Endodermal cell (in vitro differentiated cells): ENCODE measurements at regions not wholly inside any gene's neighbourhood (a gene's known extent, or its start where the extent isn't known, plus 50 kb on each side); places are given as distances from the start of the nearest gene placed in this dataset.
"Not testable (repeated sequence)": the region's sequence is repeated elsewhere in the genome, so short reads cannot be mapped to it uniquely, and the experiment has no call there.

Experiments
- DNase-seq: peaks from one replicate; pipeline ENCODE4 v3.0.0-alpha.2; 2017
- H3K27ac ChIP-seq: 2 replicates; pipeline ENCODE4 v1.5.1; 2013; ENCODE audit warnings: mild to moderate bottlenecking, low read depth, low read length, moderate library complexity
- H3K27me3 ChIP-seq: 2 replicates; pipeline ENCODE4 v1.6.1; 2013; ENCODE audit warnings: mild to moderate bottlenecking, low read length, moderate library complexity; ENCODE audit not compliant: insufficient read depth, control insufficient read depth, poor library complexity, severe bottlenecking
- H3K36me3 ChIP-seq: 2 replicates; pipeline ENCODE4 v1.7.0; 2013; ENCODE audit warnings: mild to moderate bottlenecking, low read length, moderate library complexity; ENCODE audit not compliant: control insufficient read depth, insufficient read depth
- H3K4me1 ChIP-seq: one replicate; pipeline ENCODE4 v1.7.0; 2013; ENCODE audit warnings: low read length; ENCODE audit not compliant: control insufficient read depth, insufficient read depth
- H3K4me3 ChIP-seq: 2 replicates; pipeline ENCODE4 v1.5.1; 2013; ENCODE audit warnings: mild to moderate bottlenecking, low read length, moderate library complexity
- H3K9ac ChIP-seq: 2 replicates; pipeline ENCODE4 v1.6.1; 2013; ENCODE audit warnings: mild to moderate bottlenecking, low read length, moderate library complexity; ENCODE audit not compliant: poor library complexity, severe bottlenecking; ENCODE audit errors: extremely low read depth
- H3K9me3 ChIP-seq: 2 replicates; pipeline ENCODE4 v1.6.1; 2013; ENCODE audit warnings: mild to moderate bottlenecking, low read length, moderate library complexity; ENCODE audit not compliant: control insufficient read depth
- H3K27ac Mint-ChIP-seq: 2 replicates; pipeline ENCODE4 v1.8.0; 2020; ENCODE audit warnings: mixed read lengths
- H3K27me3 Mint-ChIP-seq: 2 replicates; pipeline ENCODE4 v1.8.0; 2021; ENCODE audit warnings: mild to moderate bottlenecking, mixed read lengths; ENCODE audit not compliant: insufficient read depth
- H3K36me3 Mint-ChIP-seq: 2 replicates; pipeline ENCODE4 v1.8.0; 2020; ENCODE audit warnings: low read depth, mixed read lengths
- H3K4me1 Mint-ChIP-seq: 2 replicates; pipeline ENCODE4 v1.8.0; 2020; ENCODE audit warnings: mixed read lengths
- H3K4me3 Mint-ChIP-seq: 2 replicates; pipeline ENCODE4 v1.8.0; 2020; ENCODE audit warnings: mild to moderate bottlenecking, moderate library complexity, mixed read lengths
- H3K9me3 Mint-ChIP-seq: 2 replicates; pipeline ENCODE4 v1.8.0; 2020; ENCODE audit warnings: mild to moderate bottlenecking, mixed read lengths
- CTCF ChIP-seq: fragments of 200-600 bp; sonication (generic); conservative IDR thresholded peaks from 2 replicates; pipeline ENCODE4 v1.5.0; 2021; ENCODE audit warnings: antibody characterized with exemption, mild to moderate bottlenecking
- WGBS, 2 experiments: methylation state at CpG; one replicate each; pipeline versions ENCODE4 v1.1.5 to v1.1.7; 2013; ENCODE audit warnings: missing lambda C conversion rate in 2 of 2, mixed read lengths in 1 of 2; ENCODE audit not compliant: insufficient coverage in 1 of 2, insufficient read length in 1 of 2; 5-methylcytosine and 5-hydroxymethylcytosine counted together

- not testable (repeated sequence) for H3K27me3 Mint-ChIP-seq, H3K36me3 Mint-ChIP-seq, H3K4me1 Mint-ChIP-seq, H3K4me1 ChIP-seq, H3K27ac Mint-ChIP-seq, H3K9ac ChIP-seq, H3K27ac ChIP-seq, H3K36me3 ChIP-seq, H3K4me3 Mint-ChIP-seq, H3K4me3 ChIP-seq, H3K27me3 ChIP-seq
- H3K9me3 Mint-ChIP-seq, result peaks cover 52% of the 10 kb centered on the region
- peaks cover 22% of the 10 kb centered on the region for H3K9me3 ChIP-seq
- DNase-seq, result peak; percentile 15
- 83 to 87% methylated on average over 1 to 13 of the region's 13 CpGs for WGBS, 2 experiments
Measured at GRCh38 chr14:105700146-105700545, 173.8 kb downstream of the TMEM121 start.

- WGBS, 2 experiments, result 53 to 68% methylated on average over 5 to 7 of the region's 7 CpGs
- Mint-ChIP-seq H3K9me3 (peaks cover 54% of the 10 kb centered on the region), H3K4me3 (no peak overlapping the region)
Measured at GRCh38 chr14:105700622-105701288, 174.4 kb downstream of the TMEM121 start.

GRCh38 chr14:105701456-105702274, 175.3 kb downstream of the TMEM121 start:
- 68% methylated on average over 4 of the region's 4 CpGs for WGBS, 2 experiments
- H3K9me3 ChIP-seq, result peaks cover 20% of the 10 kb centered on the region

More at GRCh38 chr14:105700622-105701288, 174.4 kb downstream of the TMEM121 start:
- no peak for DNase-seq
- peaks cover 3% of the 10 kb centered on the region for H3K27me3 Mint-ChIP-seq
- H3K27ac ChIP-seq, result no peak overlapping the region
- TF ChIP-seq CTCF, result no peak
- peaks cover 20% of the 10 kb centered on the region for H3K9me3 ChIP-seq
- peaks cover 6% of the 10 kb centered on the region for H3K36me3 Mint-ChIP-seq
- no peaks in the 10 kb centered on the region for H3K36me3 ChIP-seq
- no peak overlapping the region for H3K9ac ChIP-seq
- H3K4me3 ChIP-seq, result no peak overlapping the region
- no peaks in the 10 kb centered on the region for H3K4me1 ChIP-seq
- no peaks in the 10 kb centered on the region for H3K27me3 ChIP-seq
- H3K4me1 Mint-ChIP-seq, result no peaks in the 10 kb centered on the region
- no peak overlapping the region for H3K27ac Mint-ChIP-seq

More at GRCh38 chr14:105701456-105702274, 175.3 kb downstream of the TMEM121 start:
- TF ChIP-seq CTCF, result no peak
- H3K4me3 Mint-ChIP-seq, result no peak overlapping the region
- Histone ChIP-seq H3K4me1 (no peaks in the 10 kb centered on the region), H3K27me3 (no peaks in the 10 kb centered on the region), H3K4me3 (no peak overlapping the region), H3K9ac (no peak overlapping the region), H3K36me3 (no peaks in the 10 kb centered on the region), H3K27ac (no peak overlapping the region)
- peaks cover 6% of the 10 kb centered on the region for H3K36me3 Mint-ChIP-seq
- peaks cover 61% of the 10 kb centered on the region for H3K9me3 Mint-ChIP-seq
- peak; percentile 0 for DNase-seq
- H3K27ac Mint-ChIP-seq, result no peak overlapping the region
- peaks cover 3% of the 10 kb centered on the region for H3K27me3 Mint-ChIP-seq
- no peaks in the 10 kb centered on the region for H3K4me1 Mint-ChIP-seq
